Lung (tissue), 11 donors: ENCODE measurements at regions not wholly inside any gene's neighbourhood (a gene's known extent, or its start where the extent isn't known, plus 50 kb on each side); places are given as distances from the start of the nearest gene placed in this dataset.

Experiments
- ATAC-seq: fragments of 200-7000 bp; cut with Tn5 transposase; one replicate; pipeline ENCODE4 v1.9.1; 2020; ENCODE audit warnings: moderate number of reproducible peaks; ENCODE audit not compliant: insufficient read depth, low FRiP score
- DNase-seq, 3 donors: peaks; one replicate each; pipeline ENCODE4 v3.0.0-alpha.2; 2013 to 2017
- H3K27ac ChIP-seq, 2 donors: one replicate each; pipeline ENCODE4 v1.5.1; 2013; ENCODE audit warnings: mild to moderate bottlenecking in 2 of 2, moderate library complexity in 2 of 2, control low read depth in 1 of 2, inconsistent platforms in 1 of 2, low read depth in 1 of 2, low read length in 1 of 2
- H3K27me3 ChIP-seq, 3 donors: one replicate each; pipeline ENCODE4 v1.5.1; 2013; ENCODE audit warnings: low read length in 2 of 3; ENCODE audit not compliant: control insufficient read depth in 3 of 3, insufficient read depth in 3 of 3
- H3K36me3 ChIP-seq, 4 donors: one replicate each; pipeline ENCODE4 v1.5.1; 2013; ENCODE audit warnings: low read length in 4 of 4, mild to moderate bottlenecking in 1 of 4, moderate library complexity in 1 of 4; ENCODE audit not compliant: control insufficient read depth in 4 of 4, insufficient read depth in 4 of 4
- H3K4me1 ChIP-seq, 5 donors: one replicate each; pipeline ENCODE4 v1.5.1; 2013; ENCODE audit warnings: low read length in 5 of 5, mild to moderate bottlenecking in 2 of 5, moderate library complexity in 1 of 5; ENCODE audit not compliant: control insufficient read depth in 5 of 5, insufficient read depth in 5 of 5
- H3K4me3 ChIP-seq: one replicate; pipeline ENCODE4 v1.5.1; 2013; ENCODE audit warnings: mild to moderate bottlenecking, control low read depth, moderate library complexity
- H3K9ac ChIP-seq, 2 donors: one replicate each; pipeline ENCODE4 v1.5.1; 2013; ENCODE audit warnings: low read length in 2 of 2, control low read depth in 1 of 2; ENCODE audit not compliant: insufficient read depth in 1 of 2
- H3K9me3 ChIP-seq, 4 donors: one replicate each; pipeline ENCODE4 v1.5.1; 2013; ENCODE audit warnings: low read length in 3 of 4, mild to moderate bottlenecking in 1 of 4, moderate library complexity in 1 of 4; ENCODE audit not compliant: control insufficient read depth in 4 of 4, insufficient read depth in 3 of 4
- CTCF ChIP-seq: IDR thresholded peaks from 2 replicates; pipeline ENCODE4 v1.5.1; 2012; ENCODE audit warnings: mild to moderate bottlenecking; ENCODE audit errors: control extremely low read depth, extremely low read depth
- WGBS, 2 donors: extraction: QIAGEN DNeasy Blood & Tissue Kit; methylation state at CpG; one replicate each; pipeline ENCODE4 v1.1.7; 2013; 5-methylcytosine and 5-hydroxymethylcytosine counted together
- donor health status: control.
- donor health status: control.
- donor health status: Bipolar disorder and iron deficiency.
- donor health status: healthy.
- donor health status: DM: yes; HTN: yes; CAD: no.

- H3K27ac ChIP-seq = no peak overlapping the region
- TF ChIP-seq CTCF = no peak
- H3K9ac ChIP-seq = no peak overlapping the region
- peaks cover 0 to 9% (median 0%) of the 10 kb centered on the region in 5 donors for H3K4me1 ChIP-seq
- no peaks in the 10 kb centered on the region for H3K27me3 ChIP-seq
- H3K36me3 ChIP-seq = no peaks in the 10 kb centered on the region
- WGBS, 2 donors = 68 to 80% methylated on average over 2 of the region's 2 CpGs
- no peaks in the 10 kb centered on the region for H3K9me3 ChIP-seq
- no peak for ATAC-seq
- peak in 2 of 3 donors; percentile 33 to 39 for DNase-seq
- no peak overlapping the region for H3K4me3 ChIP-seq
Measured at GRCh38 chr4:136881666-136882065, 650.6 kb downstream of the PCDH18 start.

GRCh38 chr4:136873555-136873954 is 658.7 kb downstream of the PCDH18 start:
- ATAC-seq = no peak
- TF ChIP-seq CTCF = no peak

GRCh38 chr4:136867465-136867864 is 664.8 kb downstream of the PCDH18 start:
- no peak overlapping the region for H3K9ac ChIP-seq
- no peaks in the 10 kb centered on the region for H3K9me3 ChIP-seq
- no peak for TF ChIP-seq CTCF
- H3K4me1 ChIP-seq = peaks cover 0 to 20% (median 0%) of the 10 kb centered on the region in 5 donors
- WGBS, 2 donors = 87 to 92% methylated on average over 10 of the region's 10 CpGs
- DNase-seq = no peak
- H3K36me3 ChIP-seq = no peaks in the 10 kb centered on the region
- H3K27me3 ChIP-seq = no peaks in the 10 kb centered on the region
- no peak overlapping the region for H3K4me3 ChIP-seq
- no peak for ATAC-seq
- no peak overlapping the region for H3K27ac ChIP-seq

More at GRCh38 chr4:136873555-136873954, 658.7 kb downstream of the PCDH18 start:
- Histone ChIP-seq H3K4me1 (peaks cover 0 to 4% (median 0%) of the 10 kb centered on the region in 5 donors), H3K27ac (no peak overlapping the region), H3K27me3 (no peaks in the 10 kb centered on the region), H3K9ac (no peak overlapping the region), H3K9me3 (no peaks in the 10 kb centered on the region), H3K36me3 (no peaks in the 10 kb centered on the region), H3K4me3 (no peak overlapping the region)
- no peak for DNase-seq
- WGBS, 2 donors = 52 to 89% methylated on average over 1 of the region's 1 CpG

- Histone ChIP-seq H3K9ac (no peak overlapping the region), H3K27ac (no peak overlapping the region), H3K4me3 (no peak overlapping the region), H3K4me1 (peaks cover 0 to 20% (median 0%) of the 10 kb centered on the region in 5 donors), H3K27me3 (no peaks in the 10 kb centered on the region), H3K36me3 (no peaks in the 10 kb centered on the region), H3K9me3 (no peaks in the 10 kb centered on the region)
- 49 to 77% methylated on average over 2 of the region's 2 CpGs for WGBS, 2 donors
- DNase-seq (peak in 1 of 3 donors; percentile 76), ATAC-seq (no peak)
- no peak for TF ChIP-seq CTCF
Measured at GRCh38 chr4:136865526-136865925, 666.8 kb downstream of the PCDH18 start.
